Upper lobe of left lung (tissue), 4 donors: ENCODE measurements at regions not wholly inside any gene's neighbourhood (a gene's known extent, or its start where the extent isn't known, plus 50 kb on each side); places are given as distances from the start of the nearest gene placed in this dataset.
A peak's percentile ranks its signal among the peaks of the same experiment; 100 is the strongest.

Experiments used
- CTCF ChIP-seq, 6 experiments: fragments of 450-650 bp in 4 of 6; fragments of 200-600 bp in 2 of 6; sonication (generic) in 2 of 6; IDR thresholded peaks; one replicate each; pipeline ENCODE4 v1.5.1; 2016 to 2019; ENCODE audit warnings: antibody characterized with exemption in 6 of 6
- EP300 ChIP-seq, 4 donors: sonication (generic); formaldehyde crosslinking; IDR thresholded peaks; one replicate each; pipeline ENCODE4 v1.5.1; 2017; ENCODE audit warnings: antibody characterized with exemption in 4 of 4, control low read depth in 2 of 4
- POLR2A ChIP-seq, 4 donors: fragments of 450-650 bp; IDR thresholded peaks; one replicate each; pipeline ENCODE4 v1.5.1; 2016 to 2017; ENCODE audit warnings: antibody characterized with exemption in 4 of 4, mild to moderate bottlenecking in 2 of 4
- POLR2AphosphoS5 ChIP-seq, 2 donors: sonication (generic); formaldehyde crosslinking; IDR thresholded peaks; one replicate each; pipeline ENCODE4 v1.5.1; 2017; ENCODE audit warnings: antibody characterized with exemption in 2 of 2

DNA sequence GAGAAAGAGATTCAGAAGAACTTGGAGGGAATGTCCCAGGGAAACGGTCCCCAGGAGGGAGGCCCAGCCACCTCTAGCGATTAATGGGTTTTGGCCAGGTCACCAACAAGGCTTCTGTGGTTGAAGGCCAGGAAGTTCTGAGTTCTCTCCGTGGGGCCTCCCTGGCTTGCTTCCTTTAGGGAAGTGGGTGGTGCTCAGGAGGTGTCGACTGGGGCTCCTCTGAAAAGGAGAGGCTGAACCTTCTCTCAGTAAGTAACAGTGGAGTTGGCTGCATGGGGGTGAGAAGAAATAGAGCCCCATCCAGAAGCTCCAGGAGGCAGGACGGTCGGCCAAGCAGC lies 77.1 kb upstream of the GSE1 start:
- TF ChIP-seq CTCF (IDR thresholded peaks at IDR 0.05) (no peak), POLR2AphosphoS5 (IDR thresholded peaks at IDR 0.05) (peak in 1 of 2 donors; percentile 14), EP300 (IDR thresholded peaks at IDR 0.05) (no peak), POLR2A (IDR thresholded peaks at IDR 0.05) (no peak)
